Activated CD8-positive, alpha-beta T cell treated with anti-CD3 and anti-CD28 coated beads, Interleukin-2, amount 10 ng/mL, durations not matched to agents 7 days and 5 days (primary cell): ENCODE measurements at regions not wholly inside any gene's neighbourhood (a gene's known extent, or its start where the extent isn't known, plus 50 kb on each side); places are given as distances from the start of the nearest gene placed in this dataset.

Experiments used
- ATAC-seq: fragments of 150-1000 bp; cut with Tn5 transposase; one replicate; pipeline ENCODE4 v1.10.0; 2021; ENCODE audit warnings: moderate library complexity
- CTCF ChIA-PET: fragments of 350-600 bp; sonication (Branson Sonifier 250); formaldehyde crosslinking; loops from one replicate; lab custom pipeline; 2021; ENCODE audit warnings: antibody characterized with exemption; lab: Charles Lee
- POLR2A ChIA-PET: fragments of 350-600 bp; sonication (Branson Sonifier 250); formaldehyde crosslinking; loops from one replicate; lab custom pipeline; 2021; ENCODE audit warnings: antibody characterized with exemption; lab: Charles Lee
- DNase-seq: peaks from one replicate; pipeline ENCODE4 v3.0.0-alpha.2; 2020
- H3K27ac Mint-ChIP-seq: one replicate; pipeline ENCODE4 v1.8.0; 2021; ENCODE audit warnings: mild to moderate bottlenecking, mixed read lengths
- H3K27me3 Mint-ChIP-seq: one replicate; pipeline ENCODE4 v1.8.0; 2021; ENCODE audit warnings: low read depth, mixed read lengths
- H3K36me3 Mint-ChIP-seq: one replicate; pipeline ENCODE4 v1.8.0; 2021; ENCODE audit warnings: low read depth, mixed read lengths
- H3K4me1 Mint-ChIP-seq: one replicate; pipeline ENCODE4 v1.8.0; 2021; ENCODE audit warnings: low read depth, mixed read lengths
- H3K4me3 Mint-ChIP-seq: one replicate; pipeline ENCODE4 v1.8.0; 2021; ENCODE audit warnings: mild to moderate bottlenecking, mixed read lengths
- H3K9me3 Mint-ChIP-seq: one replicate; pipeline ENCODE4 v1.8.0; 2022; ENCODE audit warnings: mixed read lengths; ENCODE audit not compliant: insufficient read depth

DNA sequence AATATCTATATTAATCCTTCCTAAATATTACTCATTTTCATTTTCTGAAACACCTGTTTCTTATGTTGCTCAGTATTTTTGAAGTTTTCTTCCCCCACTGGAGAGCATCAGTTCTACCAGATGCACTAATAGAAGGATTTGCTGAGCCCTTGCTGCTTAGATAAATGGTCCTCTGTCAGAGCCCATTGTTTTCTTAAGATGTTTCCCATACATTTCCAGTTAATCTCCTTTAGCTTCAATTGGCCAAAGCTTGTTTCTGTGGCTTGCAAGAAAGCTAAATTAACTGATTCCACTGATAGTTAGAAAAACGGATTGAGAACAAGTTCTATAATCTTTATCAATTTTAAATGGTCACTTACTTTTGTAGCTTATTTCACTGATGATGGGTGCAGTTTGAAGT, 1425.5 kb downstream of the PCDH18 start:
- CTCF ChIA-PET = no interaction called here
- H3K27me3 Mint-ChIP-seq = no peaks in the 10 kb centered on the region
- H3K36me3 Mint-ChIP-seq = no peaks in the 10 kb centered on the region
- no peaks in the 10 kb centered on the region for H3K4me1 Mint-ChIP-seq
- H3K9me3 Mint-ChIP-seq = peaks cover 3% of the 10 kb centered on the region
- H3K27ac Mint-ChIP-seq = no peak overlapping the region
- ATAC-seq (no peak), DNase-seq (no peak)
- no peak overlapping the region for H3K4me3 Mint-ChIP-seq
- POLR2A ChIA-PET = no interaction called here

DNA sequence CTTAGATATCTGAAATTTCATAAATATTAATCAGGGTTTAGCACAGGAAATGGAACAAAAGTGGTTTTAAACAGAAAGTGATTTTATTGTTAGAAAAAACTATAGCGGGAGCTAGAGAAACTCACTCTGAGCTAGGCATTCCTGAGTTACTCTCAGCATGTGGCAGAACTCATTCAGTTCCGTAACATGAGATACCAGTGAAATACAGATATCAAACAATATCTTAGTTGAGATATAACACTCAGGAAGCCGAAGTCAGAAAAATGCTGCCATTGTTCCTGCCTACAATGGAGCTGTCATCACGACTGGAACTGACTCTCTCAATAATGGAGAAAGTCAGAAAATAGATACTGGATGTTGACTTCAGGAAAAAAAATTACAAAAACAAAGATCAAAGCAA, 1428.7 kb downstream of the PCDH18 start:
- ChIA-PET CTCF (no interaction called here), POLR2A (no interaction called here)
- Mint-ChIP-seq H3K4me3 (no peak overlapping the region), H3K9me3 (peaks cover 11% of the 10 kb centered on the region), H3K27ac (no peak overlapping the region), H3K36me3 (no peaks in the 10 kb centered on the region), H3K4me1 (no peaks in the 10 kb centered on the region), H3K27me3 (no peaks in the 10 kb centered on the region)
- no peak for DNase-seq
- no peak for ATAC-seq

DNA sequence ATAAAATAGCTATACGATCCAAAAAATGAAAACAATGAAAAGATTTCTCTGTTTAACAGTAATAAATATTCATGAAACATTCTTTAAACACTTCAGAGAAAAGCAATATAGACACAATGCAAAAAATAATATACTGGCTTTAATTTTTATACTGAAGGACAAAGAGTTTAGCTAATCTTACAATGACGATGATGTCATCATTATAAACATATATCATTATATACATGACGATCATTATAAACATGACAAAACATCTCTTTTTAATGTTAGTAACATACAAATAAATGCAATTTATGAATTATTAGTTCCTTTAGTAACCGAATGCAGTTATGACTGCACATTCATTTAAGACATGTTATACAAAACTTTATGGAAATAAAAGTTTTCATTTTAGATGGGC, 1434.6 kb downstream of the PCDH18 start:
- DNase-seq (no peak), ATAC-seq (no peak)
- Mint-ChIP-seq H3K27ac (no peak overlapping the region), H3K27me3 (no peaks in the 10 kb centered on the region), H3K9me3 (peaks cover 11% of the 10 kb centered on the region), H3K4me1 (no peaks in the 10 kb centered on the region), H3K4me3 (no peak overlapping the region), H3K36me3 (no peaks in the 10 kb centered on the region)
- CTCF ChIA-PET = no interaction called here
- POLR2A ChIA-PET = no interaction called here

DNA sequence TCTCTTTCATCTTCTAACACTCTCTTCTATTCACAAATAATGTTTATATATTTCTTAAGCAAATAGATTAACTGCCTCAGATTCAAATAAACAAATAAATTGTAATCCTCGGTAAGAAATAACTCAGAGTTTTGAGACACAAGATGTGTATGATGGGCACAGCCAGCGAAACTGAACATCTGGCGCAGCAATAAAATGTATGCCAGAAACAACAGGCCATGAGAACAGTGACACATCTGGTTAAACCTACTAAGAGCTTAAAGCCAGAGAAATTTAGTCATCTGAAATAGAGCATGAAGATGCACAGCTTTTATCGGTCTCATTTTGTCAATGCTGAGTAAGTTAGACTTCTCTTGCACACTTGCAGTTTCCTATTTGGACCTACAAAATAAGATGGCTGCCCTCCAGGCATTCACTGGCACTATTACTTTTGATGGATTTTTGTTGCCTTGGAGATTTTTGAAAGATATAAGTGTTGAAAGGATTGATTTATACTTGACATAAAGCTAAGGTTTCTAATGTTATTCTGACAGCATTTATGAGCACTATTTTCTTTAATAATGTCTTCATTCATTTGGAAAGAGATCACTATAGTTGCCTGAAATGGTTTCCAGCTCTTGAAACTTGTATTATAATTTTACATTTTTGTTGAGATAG, 1444.0 kb downstream of the PCDH18 start:
- H3K4me3 Mint-ChIP-seq = no peak overlapping the region
- ATAC-seq (no peak), DNase-seq (no peak)
- ChIA-PET CTCF (no interaction called here), POLR2A (no interaction called here)
- no peaks in the 10 kb centered on the region for H3K36me3 Mint-ChIP-seq
- peaks cover 5% of the 10 kb centered on the region for H3K9me3 Mint-ChIP-seq
- H3K27me3 Mint-ChIP-seq = no peaks in the 10 kb centered on the region
- H3K27ac Mint-ChIP-seq = no peak overlapping the region
- no peaks in the 10 kb centered on the region for H3K4me1 Mint-ChIP-seq

DNA sequence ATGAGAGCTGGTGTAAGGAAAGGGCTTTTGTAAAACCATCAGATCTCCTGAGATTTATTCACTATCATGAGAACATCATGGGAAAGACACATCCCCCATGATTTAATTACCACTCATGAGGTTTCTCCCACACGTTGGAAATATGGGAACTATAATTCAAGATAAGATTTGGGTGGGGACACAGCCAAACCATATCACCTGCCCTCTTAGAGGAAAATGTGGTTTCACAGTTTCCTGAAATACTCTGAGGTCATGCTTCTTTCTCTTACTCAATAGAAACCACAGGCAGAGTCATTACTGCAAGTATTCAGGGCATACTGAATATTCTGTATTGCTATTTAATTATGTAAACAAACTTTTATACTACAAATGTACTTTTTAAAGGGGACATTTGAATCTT, 1453.3 kb downstream of the PCDH18 start:
- H3K36me3 Mint-ChIP-seq = no peaks in the 10 kb centered on the region
- no peak for DNase-seq
- no peak for ATAC-seq
- ChIA-PET POLR2A (no interaction called here), CTCF (no interaction called here)
- no peaks in the 10 kb centered on the region for H3K4me1 Mint-ChIP-seq
- no peaks in the 10 kb centered on the region for H3K27me3 Mint-ChIP-seq
- H3K4me3 Mint-ChIP-seq = no peak overlapping the region
- no peak overlapping the region for H3K27ac Mint-ChIP-seq
- peaks cover 2% of the 10 kb centered on the region for H3K9me3 Mint-ChIP-seq

DNA sequence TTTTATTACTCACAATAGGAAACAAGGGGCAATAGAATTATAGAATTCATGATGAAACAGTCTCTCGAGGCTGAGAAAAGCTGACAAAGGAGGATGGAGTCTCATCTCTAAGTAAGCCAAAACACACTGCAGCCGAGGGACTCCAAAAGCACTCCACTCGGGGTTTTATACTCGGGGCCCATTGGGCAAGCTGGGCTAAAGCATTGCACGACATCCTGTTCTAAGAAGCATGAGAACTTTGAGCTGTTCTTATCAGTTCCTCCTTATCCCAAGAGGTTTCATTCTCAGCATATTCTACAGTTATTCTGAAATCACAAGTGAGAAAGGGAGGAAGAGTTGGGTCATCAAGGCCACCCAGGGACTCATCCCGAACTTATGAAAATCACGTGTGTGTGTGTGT, 1475.5 kb downstream of the PCDH18 start:
- CTCF ChIA-PET = no interaction called here
- no peaks in the 10 kb centered on the region for H3K4me1 Mint-ChIP-seq
- POLR2A ChIA-PET = no interaction called here
- H3K27me3 Mint-ChIP-seq = no peaks in the 10 kb centered on the region
- H3K4me3 Mint-ChIP-seq = no peak overlapping the region
- ATAC-seq (no peak), DNase-seq (no peak)
- no peaks in the 10 kb centered on the region for H3K36me3 Mint-ChIP-seq
- peaks cover 6% of the 10 kb centered on the region for H3K9me3 Mint-ChIP-seq
- H3K27ac Mint-ChIP-seq = no peak overlapping the region

DNA sequence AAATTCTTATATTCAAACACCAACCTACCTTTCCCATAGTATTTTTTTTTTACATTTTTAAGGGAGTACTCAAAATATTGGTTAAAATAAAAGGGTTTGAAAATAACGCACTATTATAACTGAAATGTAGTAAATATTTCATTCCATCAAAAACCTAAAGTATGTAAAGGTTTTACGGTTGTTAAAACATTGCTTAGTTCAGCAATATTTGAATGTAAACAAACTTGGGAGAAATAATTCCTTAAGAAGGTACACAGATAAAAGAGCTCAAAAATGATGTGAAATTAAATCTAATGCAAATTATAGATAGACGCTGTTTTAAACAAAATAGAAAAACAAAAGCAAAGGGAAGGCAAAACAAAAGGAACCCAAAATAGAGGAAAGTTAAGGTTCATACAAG, 1476.9 kb downstream of the PCDH18 start:
- Mint-ChIP-seq H3K27me3 (no peaks in the 10 kb centered on the region), H3K4me1 (no peaks in the 10 kb centered on the region), H3K4me3 (no peak overlapping the region), H3K27ac (no peak overlapping the region), H3K36me3 (no peaks in the 10 kb centered on the region), H3K9me3 (peaks cover 6% of the 10 kb centered on the region)
- ChIA-PET CTCF (no interaction called here), POLR2A (no interaction called here)
- DNase-seq = no peak
- ATAC-seq = no peak

DNA sequence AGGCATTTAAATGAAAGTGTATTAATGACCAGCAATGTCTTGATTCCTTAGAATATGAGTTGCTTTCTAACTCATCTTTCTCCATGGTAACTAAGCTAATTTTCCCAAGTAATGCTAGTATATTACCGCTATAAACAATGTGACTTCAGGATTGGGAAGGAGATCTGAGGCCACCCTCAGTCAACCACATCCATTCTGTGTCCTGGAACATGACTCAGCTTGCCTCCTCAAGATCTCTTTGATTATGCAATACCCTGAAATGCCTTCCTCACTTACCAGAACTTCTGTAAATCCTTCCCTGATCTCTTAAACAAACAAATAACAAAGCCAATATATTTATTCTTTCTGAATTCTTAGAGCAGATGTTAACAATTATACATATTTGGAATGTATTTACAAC, 1495.5 kb downstream of the PCDH18 start:
- ChIA-PET CTCF (no interaction called here), POLR2A (no interaction called here)
- no peak overlapping the region for H3K27ac Mint-ChIP-seq
- H3K4me1 Mint-ChIP-seq = no peaks in the 10 kb centered on the region
- no peaks in the 10 kb centered on the region for H3K9me3 Mint-ChIP-seq
- H3K27me3 Mint-ChIP-seq = no peaks in the 10 kb centered on the region
- H3K36me3 Mint-ChIP-seq = no peaks in the 10 kb centered on the region
- no peak for ATAC-seq
- DNase-seq = no peak
- H3K4me3 Mint-ChIP-seq = no peak overlapping the region

DNA sequence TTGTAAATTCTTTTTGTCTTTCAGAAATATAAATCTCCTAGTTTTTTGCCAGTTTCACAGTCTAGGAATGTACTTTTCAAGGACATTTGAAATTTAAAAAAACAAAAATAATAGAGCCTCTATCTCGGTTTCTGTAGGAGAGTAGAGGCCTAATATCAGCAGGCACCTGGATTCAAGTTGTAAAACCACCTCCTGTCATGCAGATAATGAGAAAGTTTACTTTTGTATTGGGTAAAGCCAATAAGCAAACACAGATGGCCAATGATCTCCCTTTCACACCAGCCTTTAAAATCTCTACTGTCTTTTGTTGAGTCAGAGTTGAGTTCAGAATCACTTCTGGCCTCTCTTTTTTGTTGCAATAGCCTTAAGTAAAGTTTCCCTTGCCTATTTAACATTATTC, 1499.9 kb downstream of the PCDH18 start:
- no peaks in the 10 kb centered on the region for H3K4me1 Mint-ChIP-seq
- H3K36me3 Mint-ChIP-seq = no peaks in the 10 kb centered on the region
- no peak for DNase-seq
- H3K27ac Mint-ChIP-seq = no peak overlapping the region
- no peak overlapping the region for H3K4me3 Mint-ChIP-seq
- peaks cover 3% of the 10 kb centered on the region for H3K9me3 Mint-ChIP-seq
- ATAC-seq = no peak
- no peaks in the 10 kb centered on the region for H3K27me3 Mint-ChIP-seq
- POLR2A ChIA-PET = no interaction called here
- CTCF ChIA-PET = no interaction called here

DNA sequence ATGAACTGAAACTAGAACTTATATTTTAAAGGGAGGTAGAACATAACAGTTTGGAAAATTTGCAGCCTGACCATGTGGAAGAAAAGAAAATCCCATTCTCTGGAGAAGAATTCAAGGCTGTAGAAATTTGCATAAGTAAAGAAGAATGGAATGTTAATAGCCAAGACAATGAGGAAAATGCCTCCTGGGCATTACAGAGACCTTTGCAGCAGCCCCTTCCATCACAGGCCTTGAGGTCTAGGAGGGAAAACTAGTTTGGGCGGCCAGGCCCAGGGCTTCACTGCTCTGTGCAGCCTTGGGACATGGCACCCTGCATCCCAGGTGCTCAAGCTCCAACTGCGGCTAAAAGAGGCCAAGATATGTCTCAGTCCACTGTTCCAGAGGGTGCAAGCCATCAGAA, 1506.8 kb downstream of the PCDH18 start:
- no peak for ATAC-seq
- ChIA-PET POLR2A (no interaction called here), CTCF (no interaction called here)
- Mint-ChIP-seq H3K36me3 (no peaks in the 10 kb centered on the region), H3K27me3 (no peaks in the 10 kb centered on the region), H3K4me3 (no peak overlapping the region), H3K9me3 (peaks cover 14% of the 10 kb centered on the region), H3K4me1 (no peaks in the 10 kb centered on the region), H3K27ac (no peak overlapping the region)
- DNase-seq = no peak

DNA sequence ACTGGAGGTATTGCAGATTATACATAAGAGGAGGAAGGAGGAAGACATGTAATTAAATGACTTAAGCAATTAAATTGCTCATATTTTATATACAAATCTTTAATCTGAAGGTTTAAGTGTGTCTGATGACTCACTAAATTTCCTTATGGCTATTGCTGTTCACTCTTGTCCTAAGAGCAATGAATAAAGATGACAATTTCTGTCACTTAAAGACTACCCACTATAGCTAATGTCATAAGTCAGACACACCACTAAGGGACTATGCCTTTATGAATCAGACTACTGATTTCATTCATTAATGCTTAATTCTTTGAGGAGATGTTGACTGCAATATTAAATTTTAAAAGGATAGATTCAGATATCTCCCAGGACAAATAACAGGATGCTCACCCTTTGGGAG, 1514.7 kb downstream of the PCDH18 start:
- no peak for DNase-seq
- CTCF ChIA-PET = no interaction called here
- no peak for ATAC-seq
- Mint-ChIP-seq H3K36me3 (no peaks in the 10 kb centered on the region), H3K27me3 (no peaks in the 10 kb centered on the region), H3K9me3 (peaks cover 10% of the 10 kb centered on the region), H3K4me3 (no peak overlapping the region), H3K4me1 (no peaks in the 10 kb centered on the region), H3K27ac (no peak overlapping the region)
- POLR2A ChIA-PET = no interaction called here

DNA sequence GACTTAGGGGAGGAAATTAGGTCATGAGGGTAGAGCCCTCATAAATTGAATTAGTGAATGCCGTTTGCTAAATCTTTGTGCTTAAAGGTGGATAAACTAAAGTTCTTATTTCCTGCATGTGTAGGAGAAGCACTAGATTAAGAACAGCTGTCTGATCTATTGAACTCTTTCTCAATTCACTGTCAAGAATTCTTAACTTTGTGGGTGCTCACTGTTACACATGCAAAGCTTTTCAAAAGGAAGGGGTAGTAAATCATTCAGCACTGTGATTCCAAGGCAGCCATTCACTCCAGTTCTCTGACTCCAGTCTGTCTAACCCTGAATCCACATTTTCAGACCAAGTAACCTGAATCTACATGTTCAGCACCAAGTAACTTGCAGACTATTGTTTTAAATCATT, 1520.1 kb downstream of the PCDH18 start:
- ATAC-seq (no peak), DNase-seq (no peak)
- Mint-ChIP-seq H3K9me3 (no peaks in the 10 kb centered on the region), H3K27ac (no peak overlapping the region), H3K4me3 (no peak overlapping the region), H3K36me3 (no peaks in the 10 kb centered on the region), H3K4me1 (no peaks in the 10 kb centered on the region), H3K27me3 (no peaks in the 10 kb centered on the region)
- CTCF ChIA-PET = no interaction called here
- POLR2A ChIA-PET = no interaction called here

DNA sequence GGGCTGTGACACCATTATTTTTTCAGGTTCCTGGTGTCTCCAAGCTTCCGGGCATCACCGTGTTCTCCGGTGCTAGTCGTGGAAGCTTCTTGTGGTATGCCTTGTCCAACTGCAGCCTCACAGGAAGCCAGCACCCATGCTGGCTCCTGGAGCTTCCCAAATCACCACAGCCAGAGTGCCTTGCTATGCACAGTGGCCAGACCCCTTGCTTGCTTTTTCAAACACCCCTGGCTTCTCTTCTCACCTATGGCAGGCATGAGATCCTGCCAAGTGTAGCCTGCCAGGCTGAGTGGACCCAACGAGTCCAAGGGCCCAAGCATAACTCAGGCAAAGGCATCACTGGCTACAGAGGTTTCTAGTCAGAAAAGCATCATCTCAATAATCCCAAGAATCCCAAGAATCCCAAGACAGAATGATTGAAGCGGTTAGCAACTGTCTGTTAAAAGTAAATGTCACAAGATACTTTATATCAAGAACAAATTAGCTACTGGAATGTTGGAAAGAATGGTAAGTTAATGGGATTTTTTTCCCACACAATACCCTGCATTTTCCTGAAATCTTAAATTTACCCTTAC, 1522.9 kb downstream of the PCDH18 start:
- no peak for ATAC-seq
- Mint-ChIP-seq H3K27me3 (no peaks in the 10 kb centered on the region), H3K4me3 (no peak overlapping the region), H3K36me3 (no peaks in the 10 kb centered on the region), H3K27ac (no peak overlapping the region), H3K9me3 (peaks cover 2% of the 10 kb centered on the region), H3K4me1 (no peaks in the 10 kb centered on the region)
- ChIA-PET CTCF (no interaction called here), POLR2A (no interaction called here)
- no peak for DNase-seq
